CD4-positive, alpha-beta T cell (primary cell): ENCODE measurements at regions not wholly inside any gene's neighbourhood (a gene's known extent, or its start where the extent isn't known, plus 50 kb on each side); places are given as distances from the start of the nearest gene placed in this dataset.
"Not testable (repeated sequence)": the region's sequence is repeated elsewhere in the genome, so short reads cannot be mapped to it uniquely, and the experiment has no call there.

ENCODE experiments used
- ATAC-seq: fragments of 200-7000 bp; cut with Tn5 transposase; one replicate; pipeline ENCODE4 v1.10.0; 2022; ENCODE audit warnings: mild to moderate bottlenecking; ENCODE audit not compliant: poor library complexity
- CTCF ChIA-PET: fragments of 350-600 bp; sonication (Branson Sonifier 250); formaldehyde crosslinking; loops from one replicate; lab custom pipeline; 2021; ENCODE audit warnings: antibody characterized with exemption, inconsistent platforms; lab: Charles Lee
- POLR2A ChIA-PET: fragments of 350-600 bp; sonication (Branson Sonifier 250); formaldehyde crosslinking; loops from one replicate; lab custom pipeline; 2021; ENCODE audit warnings: antibody characterized with exemption, inconsistent platforms; lab: Charles Lee
- DNase-seq, 14 experiments: peaks; one replicate each; pipeline ENCODE4 v3.0.0-alpha.2; 2013 to 2020; ENCODE audit warnings: mixed read lengths in 2 of 14
- H3K27ac ChIP-seq, 2 donors: one replicate each; pipeline versions ENCODE4 v1.5.1 to v1.7.0; 2013; ENCODE audit warnings: low read length in 2 of 2, low read depth in 1 of 2, mild to moderate bottlenecking in 1 of 2
- H3K27me3 ChIP-seq, 2 experiments: 1 replicate in 1 of 2; 2 replicates in 1 of 2; pipeline versions ENCODE4 v1.6.1 to v1.7.0; 2013; ENCODE audit warnings: low read length in 2 of 2, control low read depth in 1 of 2, mild to moderate bottlenecking in 1 of 2, moderate library complexity in 1 of 2; ENCODE audit not compliant: insufficient read depth in 2 of 2, control insufficient read depth in 1 of 2
- H3K36me3 ChIP-seq: one replicate; pipeline ENCODE4 v1.6.1; 2013; ENCODE audit warnings: low read length, control low read depth; ENCODE audit not compliant: insufficient read depth
- H3K4me1 ChIP-seq: one replicate; pipeline ENCODE4 v1.6.1; 2013; ENCODE audit warnings: low read length, control low read depth; ENCODE audit not compliant: insufficient read depth
- H3K4me3 ChIP-seq: one replicate; pipeline ENCODE4 v1.5.1; 2013; ENCODE audit warnings: mild to moderate bottlenecking, low read length, moderate library complexity
- H3K9me3 ChIP-seq, 2 experiments: 1 replicate in 1 of 2; 2 replicates in 1 of 2; pipeline versions ENCODE4 v1.6.1 to v1.7.0; 2013; ENCODE audit warnings: low read length in 2 of 2, mild to moderate bottlenecking in 2 of 2, control low read depth in 1 of 2, moderate library complexity in 1 of 2; ENCODE audit not compliant: control insufficient read depth in 1 of 2, insufficient read depth in 1 of 2
- H3K27ac Mint-ChIP-seq: one replicate; pipeline ENCODE4 v1.8.0; 2020; ENCODE audit warnings: mixed read lengths
- H3K27me3 Mint-ChIP-seq: one replicate; pipeline ENCODE4 v1.8.0; 2021; ENCODE audit warnings: mixed read lengths
- H3K36me3 Mint-ChIP-seq: one replicate; pipeline ENCODE4 v1.8.0; 2021; ENCODE audit warnings: low read depth, mixed read lengths
- H3K4me1 Mint-ChIP-seq: one replicate; pipeline ENCODE4 v1.8.0; 2021; ENCODE audit warnings: low read depth, mixed read lengths
- H3K4me3 Mint-ChIP-seq: one replicate; pipeline ENCODE4 v1.8.0; 2020; ENCODE audit warnings: mild to moderate bottlenecking, mixed read lengths
- H3K9me3 Mint-ChIP-seq: one replicate; pipeline ENCODE4 v1.8.0; 2020; ENCODE audit warnings: mixed read lengths
- intact Hi-C, 2 experiments: fragments of 100-400 bp; cut with DNase I in 1 of 2; cut with micrococcal nuclease in 1 of 2; formaldehyde crosslinking; loops; one replicate each; pipeline versions ENCODE4 v1.15.1 to v1.9.0; 2023 to 2025; cut with DNase I, micrococcal nuclease
- TF ChIP-seq, protein P1 (sequence below): fragments of 200-600 bp; IDR thresholded peaks from one replicate; pipeline ENCODE4 v1.8.0; 2022; ENCODE audit warnings: antibody characterized with exemption, mild to moderate bottlenecking

DNA sequence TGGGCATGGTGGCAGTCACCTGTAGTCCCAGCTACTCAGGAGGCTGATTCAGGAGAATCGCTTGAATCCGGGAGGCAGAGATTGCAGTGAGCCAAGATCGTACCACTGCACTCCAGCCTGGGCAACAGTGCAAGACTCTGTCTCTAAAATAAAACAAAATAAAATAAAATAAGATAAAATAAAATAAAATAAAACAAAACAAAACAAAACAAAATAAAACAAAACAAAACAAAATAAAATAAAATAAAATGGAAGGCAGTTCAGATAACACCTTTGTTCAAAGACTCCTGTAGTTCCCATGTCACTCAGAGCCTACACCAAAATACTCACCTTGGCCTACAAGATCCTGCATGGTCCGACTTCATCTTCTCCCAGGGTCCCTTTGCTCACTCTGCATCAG is 61.3 kb downstream of the SYF2 start:
- H3K4me1 ChIP-seq, intact Hi-C loops, POLR2A ChIA-PET, H3K4me3 Mint-ChIP-seq, H3K36me3 Mint-ChIP-seq, H3K4me3 ChIP-seq, H3K4me1 Mint-ChIP-seq, H3K36me3 ChIP-seq, H3K27me3 ChIP-seq, DNase-seq, H3K9me3 ChIP-seq, H3K27ac ChIP-seq, CTCF ChIA-PET, H3K9me3 Mint-ChIP-seq, ATAC-seq, H3K27ac Mint-ChIP-seq, H3K27me3 Mint-ChIP-seq: not testable (repeated sequence)

DNA sequence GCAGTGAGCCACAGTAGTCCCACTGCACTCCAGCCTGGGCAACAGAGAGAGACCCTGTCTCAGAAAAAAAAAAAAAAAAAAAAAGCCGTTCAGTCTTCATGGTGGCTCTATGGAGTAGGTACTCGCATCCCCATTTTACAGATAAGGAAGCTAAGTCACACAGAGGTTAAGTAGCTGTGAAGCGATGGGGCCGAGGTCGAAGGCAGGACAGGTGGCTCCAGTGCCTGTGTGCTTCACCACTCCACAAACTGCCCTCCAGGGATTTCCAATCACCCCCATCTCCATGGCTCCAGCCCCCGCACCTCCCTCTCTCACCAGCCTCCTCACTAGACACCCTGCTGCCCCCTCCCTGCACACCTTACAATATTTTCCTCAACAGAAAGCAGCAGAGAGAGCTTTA is 61.9 kb downstream of the SYF2 start:
- no peak for ATAC-seq
- no peaks in the 10 kb centered on the region for H3K4me1 ChIP-seq
- H3K36me3 ChIP-seq = no peaks in the 10 kb centered on the region
- H3K27me3 ChIP-seq = no peaks in the 10 kb centered on the region
- ChIA-PET POLR2A (no interaction called here), CTCF (no interaction called here)
- peaks cover 0 to 4% of the 10 kb centered on the region in 2 experiments for H3K9me3 ChIP-seq
- intact Hi-C loops = no loop called here
- TF ChIP-seq, protein P1, sequence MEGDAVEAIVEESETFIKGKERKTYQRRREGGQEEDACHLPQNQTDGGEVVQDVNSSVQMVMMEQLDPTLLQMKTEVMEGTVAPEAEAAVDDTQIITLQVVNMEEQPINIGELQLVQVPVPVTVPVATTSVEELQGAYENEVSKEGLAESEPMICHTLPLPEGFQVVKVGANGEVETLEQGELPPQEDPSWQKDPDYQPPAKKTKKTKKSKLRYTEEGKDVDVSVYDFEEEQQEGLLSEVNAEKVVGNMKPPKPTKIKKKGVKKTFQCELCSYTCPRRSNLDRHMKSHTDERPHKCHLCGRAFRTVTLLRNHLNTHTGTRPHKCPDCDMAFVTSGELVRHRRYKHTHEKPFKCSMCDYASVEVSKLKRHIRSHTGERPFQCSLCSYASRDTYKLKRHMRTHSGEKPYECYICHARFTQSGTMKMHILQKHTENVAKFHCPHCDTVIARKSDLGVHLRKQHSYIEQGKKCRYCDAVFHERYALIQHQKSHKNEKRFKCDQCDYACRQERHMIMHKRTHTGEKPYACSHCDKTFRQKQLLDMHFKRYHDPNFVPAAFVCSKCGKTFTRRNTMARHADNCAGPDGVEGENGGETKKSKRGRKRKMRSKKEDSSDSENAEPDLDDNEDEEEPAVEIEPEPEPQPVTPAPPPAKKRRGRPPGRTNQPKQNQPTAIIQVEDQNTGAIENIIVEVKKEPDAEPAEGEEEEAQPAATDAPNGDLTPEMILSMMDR = no peak
- no peaks in the 10 kb centered on the region for H3K36me3 Mint-ChIP-seq
- no peak overlapping the region for H3K27ac ChIP-seq
- no peak overlapping the region for H3K4me3 ChIP-seq
- no peaks in the 10 kb centered on the region for H3K4me1 Mint-ChIP-seq
- no peak overlapping the region for H3K4me3 Mint-ChIP-seq
- no peak for DNase-seq
- H3K9me3 Mint-ChIP-seq = peaks cover 3% of the 10 kb centered on the region
- no peak overlapping the region for H3K27ac Mint-ChIP-seq
- H3K27me3 Mint-ChIP-seq = no peaks in the 10 kb centered on the region

DNA sequence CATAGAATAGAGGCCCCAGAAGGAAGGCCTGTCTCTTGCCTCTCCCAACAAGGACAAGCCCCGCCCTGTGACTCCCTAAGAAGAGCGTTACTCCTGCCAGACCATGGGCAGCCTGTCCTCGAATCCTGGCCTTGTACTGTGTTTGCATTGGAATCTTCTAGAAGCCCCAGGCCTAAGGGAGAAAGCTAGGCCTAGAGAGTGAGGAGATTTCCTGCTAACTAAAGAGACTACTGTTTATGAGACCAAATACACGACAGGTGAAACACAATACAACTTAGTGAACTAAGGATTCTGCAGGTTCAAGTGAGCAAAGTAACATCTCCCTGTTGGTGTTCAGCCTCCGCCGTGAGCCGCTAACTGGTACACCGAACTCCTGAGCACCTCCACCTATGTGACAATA is 62.7 kb downstream of the SYF2 start:
- ChIA-PET POLR2A (no interaction called here), CTCF (no interaction called here)
- H3K4me3 ChIP-seq = no peak overlapping the region
- TF ChIP-seq, protein P1 = no peak
- no peak for DNase-seq
- H3K4me1 ChIP-seq = no peaks in the 10 kb centered on the region
- intact Hi-C loops = no loop called here
- ATAC-seq = no peak
- Mint-ChIP-seq H3K27me3 (no peaks in the 10 kb centered on the region), H3K36me3 (no peaks in the 10 kb centered on the region), H3K27ac (no peak overlapping the region), H3K4me3 (no peak overlapping the region), H3K4me1 (no peaks in the 10 kb centered on the region), H3K9me3 (peaks cover 4% of the 10 kb centered on the region)
- H3K27ac ChIP-seq = no peak overlapping the region
- H3K27me3 ChIP-seq = no peaks in the 10 kb centered on the region
- H3K9me3 ChIP-seq = peaks cover 0 to 4% of the 10 kb centered on the region in 2 experiments
- no peaks in the 10 kb centered on the region for H3K36me3 ChIP-seq

DNA sequence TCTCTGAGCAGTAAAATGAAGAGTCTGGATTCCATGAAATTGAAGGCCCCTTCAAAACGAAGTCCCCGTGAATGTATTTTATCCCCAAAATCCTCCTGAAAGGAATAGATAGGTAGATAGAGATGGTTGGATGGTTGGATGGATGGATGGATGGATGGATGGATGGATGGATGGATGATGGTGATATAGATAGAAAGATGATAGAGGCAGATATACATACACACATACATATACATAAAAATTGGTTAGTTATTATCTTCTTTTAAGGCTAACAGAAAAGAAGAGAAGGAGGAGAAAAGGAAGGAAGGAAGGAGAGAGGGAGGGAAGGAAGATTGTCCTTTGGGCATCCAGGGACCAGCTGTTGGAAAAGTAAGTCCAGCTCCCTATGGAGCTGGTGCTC is 63.1 kb downstream of the SYF2 start:
- Mint-ChIP-seq H3K4me1 (no peaks in the 10 kb centered on the region), H3K9me3 (peaks cover 4% of the 10 kb centered on the region), H3K4me3 (no peak overlapping the region), H3K36me3 (no peaks in the 10 kb centered on the region), H3K27ac (no peak overlapping the region), H3K27me3 (no peaks in the 10 kb centered on the region)
- Histone ChIP-seq H3K27me3 (no peaks in the 10 kb centered on the region), H3K36me3 (no peaks in the 10 kb centered on the region), H3K4me3 (no peak overlapping the region), H3K27ac (no peak overlapping the region), H3K9me3 (peaks cover 0 to 4% of the 10 kb centered on the region in 2 experiments), H3K4me1 (no peaks in the 10 kb centered on the region)
- DNase-seq = no peak
- ChIA-PET POLR2A (no interaction called here), CTCF (no interaction called here)
- ATAC-seq = no peak
- intact Hi-C loops = no loop called here
- TF ChIP-seq, protein P1 = no peak
